Osteocyte (in vitro differentiated cells): ENCODE measurements at regions not wholly inside any gene's neighbourhood (a gene's known extent, or its start where the extent isn't known, plus 50 kb on each side); places are given as distances from the start of the nearest gene placed in this dataset.
"Not testable (repeated sequence)": the region's sequence is repeated elsewhere in the genome, so short reads cannot be mapped to it uniquely, and the experiment has no call there.

Experiments
- DNase-seq: peaks from one replicate; pipeline ENCODE4 v3.0.0; 2021; ENCODE audit warnings: mixed read lengths; ENCODE audit not compliant: unreplicated experiment; ENCODE audit errors: extremely low spot score
- H3K27ac Mint-ChIP-seq: one replicate; pipeline ENCODE4 v1.8.0; 2021; ENCODE audit warnings: mild to moderate bottlenecking, mixed read lengths; ENCODE audit not compliant: unreplicated experiment
- H3K27me3 Mint-ChIP-seq: one replicate; pipeline ENCODE4 v1.8.0; 2021; ENCODE audit warnings: mixed read lengths; ENCODE audit not compliant: unreplicated experiment
- H3K36me3 Mint-ChIP-seq: one replicate; pipeline ENCODE4 v1.8.0; 2021; ENCODE audit warnings: mixed read lengths; ENCODE audit not compliant: unreplicated experiment
- H3K4me1 Mint-ChIP-seq: one replicate; pipeline ENCODE4 v1.8.0; 2021; ENCODE audit warnings: mixed read lengths; ENCODE audit not compliant: unreplicated experiment
- H3K4me3 Mint-ChIP-seq: one replicate; pipeline ENCODE4 v1.8.0; 2021; ENCODE audit warnings: mild to moderate bottlenecking, moderate library complexity, mixed read lengths; ENCODE audit not compliant: unreplicated experiment
- H3K9me3 Mint-ChIP-seq: one replicate; pipeline ENCODE4 v1.8.0; 2021; ENCODE audit warnings: mixed read lengths; ENCODE audit not compliant: unreplicated experiment
- TF ChIP-seq, protein P1 (sequence below): fragments of 200-600 bp; sonication (generic); IDR thresholded peaks from 2 replicates; pipeline ENCODE4 v1.5.0; 2021; ENCODE audit warnings: antibody characterized with exemption, mild to moderate bottlenecking, moderate library complexity

DNA sequence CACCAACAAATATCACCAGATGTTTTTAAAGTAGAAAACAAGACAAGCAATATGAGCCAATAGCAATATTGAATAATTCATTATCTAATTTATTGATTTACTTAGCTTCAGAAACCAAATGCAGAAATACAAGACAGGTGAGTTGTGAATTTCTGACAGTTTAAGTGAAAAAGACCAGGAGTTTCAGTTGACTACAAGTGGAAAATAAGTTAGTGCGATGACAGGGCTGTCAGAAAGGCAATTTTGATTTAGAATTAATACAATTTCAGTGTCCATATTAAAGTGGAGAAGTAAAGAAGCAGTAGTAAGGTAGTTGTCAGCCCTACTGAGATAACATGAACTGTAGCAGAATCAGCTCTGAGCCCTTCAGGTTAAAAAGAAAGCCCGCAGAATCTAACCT, 1066.7 kb upstream of the ATXN8OS start:
- H3K4me1 Mint-ChIP-seq = no peaks in the 10 kb centered on the region
- H3K36me3 Mint-ChIP-seq = no peaks in the 10 kb centered on the region
- H3K27ac Mint-ChIP-seq = no peak overlapping the region
- no peak overlapping the region for H3K4me3 Mint-ChIP-seq
- DNase-seq = no peak
- TF ChIP-seq, protein P1, sequence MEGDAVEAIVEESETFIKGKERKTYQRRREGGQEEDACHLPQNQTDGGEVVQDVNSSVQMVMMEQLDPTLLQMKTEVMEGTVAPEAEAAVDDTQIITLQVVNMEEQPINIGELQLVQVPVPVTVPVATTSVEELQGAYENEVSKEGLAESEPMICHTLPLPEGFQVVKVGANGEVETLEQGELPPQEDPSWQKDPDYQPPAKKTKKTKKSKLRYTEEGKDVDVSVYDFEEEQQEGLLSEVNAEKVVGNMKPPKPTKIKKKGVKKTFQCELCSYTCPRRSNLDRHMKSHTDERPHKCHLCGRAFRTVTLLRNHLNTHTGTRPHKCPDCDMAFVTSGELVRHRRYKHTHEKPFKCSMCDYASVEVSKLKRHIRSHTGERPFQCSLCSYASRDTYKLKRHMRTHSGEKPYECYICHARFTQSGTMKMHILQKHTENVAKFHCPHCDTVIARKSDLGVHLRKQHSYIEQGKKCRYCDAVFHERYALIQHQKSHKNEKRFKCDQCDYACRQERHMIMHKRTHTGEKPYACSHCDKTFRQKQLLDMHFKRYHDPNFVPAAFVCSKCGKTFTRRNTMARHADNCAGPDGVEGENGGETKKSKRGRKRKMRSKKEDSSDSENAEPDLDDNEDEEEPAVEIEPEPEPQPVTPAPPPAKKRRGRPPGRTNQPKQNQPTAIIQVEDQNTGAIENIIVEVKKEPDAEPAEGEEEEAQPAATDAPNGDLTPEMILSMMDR = no peak
- H3K9me3 Mint-ChIP-seq = peaks cover 3% of the 10 kb centered on the region
- H3K27me3 Mint-ChIP-seq = no peaks in the 10 kb centered on the region

DNA sequence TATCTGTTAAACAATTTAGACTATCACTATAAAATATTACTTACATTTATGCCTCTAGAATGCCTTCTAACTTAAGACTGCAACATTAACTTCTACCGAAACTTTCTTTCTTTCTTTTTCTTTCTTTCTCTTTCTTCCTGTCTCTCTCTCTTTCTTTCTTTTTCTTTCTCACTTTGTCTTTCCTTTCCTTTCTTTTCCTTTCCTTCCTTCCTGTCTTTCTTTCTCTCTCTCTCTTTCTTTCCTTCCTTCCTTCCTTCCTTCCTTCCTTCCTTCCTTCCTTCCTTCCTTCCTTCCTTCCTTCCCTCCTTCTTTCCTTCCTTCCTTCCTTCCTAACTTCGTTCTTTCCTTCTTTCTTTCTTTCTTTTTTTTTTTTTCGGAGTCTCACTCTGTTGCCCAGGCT, 1071.9 kb upstream of the ATXN8OS start:
- no peaks in the 10 kb centered on the region for H3K9me3 Mint-ChIP-seq
- no peaks in the 10 kb centered on the region for H3K27me3 Mint-ChIP-seq
- no peak overlapping the region for H3K27ac Mint-ChIP-seq
- H3K4me3 Mint-ChIP-seq = no peak overlapping the region
- no peaks in the 10 kb centered on the region for H3K36me3 Mint-ChIP-seq
- no peak for DNase-seq
- H3K4me1 Mint-ChIP-seq = no peaks in the 10 kb centered on the region
- TF ChIP-seq, protein P1 = no peak

DNA sequence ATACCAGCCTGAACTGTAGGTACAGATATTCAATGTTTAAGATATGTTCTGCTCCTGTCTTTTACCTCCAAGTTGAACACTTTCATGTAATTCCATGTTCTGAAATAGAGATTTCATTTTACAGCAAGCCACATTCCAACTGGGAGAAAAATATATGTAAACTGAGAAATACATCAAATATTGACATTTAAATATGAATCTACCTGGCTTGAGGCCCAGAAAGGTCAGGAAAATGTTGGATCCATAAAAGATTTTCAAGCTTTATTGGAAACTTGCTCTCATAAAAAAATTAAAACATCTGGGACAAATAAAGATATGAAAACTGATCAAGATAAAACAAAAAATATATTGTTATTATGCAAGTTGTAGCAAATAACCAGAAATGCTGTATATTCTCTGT, 1078.7 kb upstream of the ATXN8OS start:
- H3K36me3 Mint-ChIP-seq = no peaks in the 10 kb centered on the region
- TF ChIP-seq, protein P1 = no peak
- no peak overlapping the region for H3K27ac Mint-ChIP-seq
- DNase-seq = no peak
- no peaks in the 10 kb centered on the region for H3K4me1 Mint-ChIP-seq
- no peak overlapping the region for H3K4me3 Mint-ChIP-seq
- H3K9me3 Mint-ChIP-seq = no peaks in the 10 kb centered on the region
- H3K27me3 Mint-ChIP-seq = no peaks in the 10 kb centered on the region

DNA sequence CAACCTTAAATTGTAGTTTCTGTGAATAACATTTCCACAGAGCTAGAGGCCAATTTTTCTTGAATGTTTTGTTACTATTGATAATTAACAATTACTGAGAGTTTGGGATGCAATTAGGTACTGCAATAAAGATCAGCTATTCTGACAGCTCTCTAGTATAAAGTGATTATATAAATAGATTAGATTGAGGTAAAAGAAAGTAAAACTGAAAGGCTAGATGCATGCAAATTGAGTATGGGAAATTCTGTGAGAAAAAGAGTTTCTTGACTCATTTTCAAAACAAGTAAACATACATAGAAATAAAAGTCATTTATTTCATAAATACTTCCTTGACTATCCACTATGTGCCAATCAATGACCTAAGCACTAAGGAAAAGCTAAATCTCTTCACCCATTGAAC, 1087.5 kb upstream of the ATXN8OS start:
- no peaks in the 10 kb centered on the region for H3K27me3 Mint-ChIP-seq
- H3K9me3 Mint-ChIP-seq = no peaks in the 10 kb centered on the region
- no peak overlapping the region for H3K27ac Mint-ChIP-seq
- TF ChIP-seq, protein P1 = no peak
- no peaks in the 10 kb centered on the region for H3K36me3 Mint-ChIP-seq
- H3K4me3 Mint-ChIP-seq = no peak overlapping the region
- no peaks in the 10 kb centered on the region for H3K4me1 Mint-ChIP-seq
- DNase-seq = no peak

DNA sequence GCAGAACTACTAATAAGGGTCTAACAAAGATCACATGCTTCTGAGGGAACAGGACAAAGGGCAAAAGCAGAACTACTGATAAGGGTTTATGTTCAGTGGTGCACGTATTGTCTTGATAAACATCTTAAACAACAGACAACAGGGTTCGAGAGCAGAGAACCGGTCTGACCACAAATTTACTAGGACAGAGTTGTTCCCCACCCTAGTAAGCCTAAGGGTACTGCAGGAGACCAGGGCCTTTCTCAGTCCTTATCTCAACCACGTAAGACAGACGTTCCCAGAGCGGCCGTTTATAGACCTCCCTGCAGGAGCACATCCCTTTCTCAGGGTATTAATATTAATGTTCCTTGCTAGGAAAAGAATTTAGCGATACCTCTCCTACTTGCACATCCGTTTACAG, 1089.5 kb upstream of the ATXN8OS start:
- not testable (repeated sequence) for H3K36me3 Mint-ChIP-seq, H3K4me1 Mint-ChIP-seq, H3K27me3 Mint-ChIP-seq, H3K27ac Mint-ChIP-seq, H3K9me3 Mint-ChIP-seq, DNase-seq, H3K4me3 Mint-ChIP-seq

DNA sequence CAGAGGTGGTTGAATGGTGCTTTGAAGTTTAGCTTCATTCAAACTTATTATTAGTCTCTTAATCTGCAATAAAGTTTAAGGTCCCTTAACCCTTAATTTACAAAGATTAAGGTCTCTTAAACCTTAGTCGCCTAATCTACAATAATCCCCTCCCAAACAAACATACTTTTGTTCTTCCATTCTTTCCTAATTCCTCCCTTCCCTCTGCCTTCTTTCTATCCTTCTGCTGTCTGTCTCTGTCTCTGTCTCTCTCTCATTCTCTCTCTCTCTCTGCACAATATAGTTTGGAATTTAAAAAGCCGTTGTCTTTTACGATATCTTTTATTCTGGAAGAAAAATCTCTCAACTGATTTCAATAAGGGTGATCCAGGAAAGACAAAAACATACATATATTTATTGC, 1096.8 kb upstream of the ATXN8OS start:
- no peaks in the 10 kb centered on the region for H3K36me3 Mint-ChIP-seq
- H3K9me3 Mint-ChIP-seq = peaks cover 4% of the 10 kb centered on the region
- H3K4me1 Mint-ChIP-seq = no peaks in the 10 kb centered on the region
- H3K4me3 Mint-ChIP-seq = no peak overlapping the region
- H3K27me3 Mint-ChIP-seq = no peaks in the 10 kb centered on the region
- TF ChIP-seq, protein P1 = no peak
- no peak for DNase-seq
- no peak overlapping the region for H3K27ac Mint-ChIP-seq
